ENCODE measurements at regions not wholly inside any gene's neighbourhood (a gene's known extent, or its start where the extent isn't known, plus 50 kb on each side); places are given as distances from the start of the nearest gene placed in this dataset.
"Not testable (repeated sequence)": the region's sequence is repeated elsewhere in the genome, so short reads cannot be mapped to it uniquely, and the experiment has no call there.

DNA sequence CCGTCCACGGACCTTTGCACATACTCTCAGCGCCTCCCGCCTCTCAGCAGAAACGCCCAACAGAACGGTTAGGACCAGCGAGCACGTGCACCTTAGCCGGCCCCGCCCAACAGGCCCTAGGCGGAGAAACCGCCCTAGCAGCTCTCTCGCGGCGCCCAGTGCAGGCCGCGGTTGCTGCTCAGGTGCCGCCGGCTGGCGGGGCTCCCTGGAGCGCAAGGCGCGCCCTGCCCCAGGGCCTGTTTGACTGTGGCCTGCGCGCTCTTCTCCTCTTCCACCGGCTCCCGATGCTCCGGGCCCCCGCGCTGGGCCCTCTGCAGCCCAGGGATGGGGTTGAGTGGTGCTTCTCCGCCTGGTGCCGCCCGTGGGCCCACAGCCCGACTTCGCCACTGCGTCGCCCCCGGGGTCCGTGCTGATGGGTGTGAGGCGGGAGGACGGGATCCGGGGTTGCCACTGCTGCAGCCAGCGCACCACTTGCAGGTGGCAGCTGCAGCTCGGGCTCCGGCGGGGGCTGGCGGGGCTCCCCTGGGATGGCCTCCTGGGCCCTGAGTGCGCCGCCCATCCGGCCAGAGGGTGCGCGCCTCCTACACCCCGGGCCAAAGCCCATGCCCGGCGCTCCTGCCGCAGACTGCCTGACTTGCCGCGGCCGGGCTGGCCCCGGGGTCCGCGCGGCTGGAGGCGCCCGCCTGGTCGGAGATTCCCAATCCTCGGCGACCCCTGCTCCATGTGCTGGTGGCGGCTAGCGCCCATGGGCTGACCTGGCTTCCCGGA lies 1889.4 kb upstream of the CDH9 start:
- DNase-seq (ENCODE audit: low spot score) = no peak

- DNase-seq (ENCODE audit: low spot score) = no peak
Measured at GRCh38 chr5:28926422-28926821, 1888.0 kb upstream of the CDH9 start.

- no peak for DNase-seq (ENCODE audit: low spot score)
Measured at GRCh38 chr5:28917631-28918030, 1879.2 kb upstream of the CDH9 start.

- DNase-seq (ENCODE audit: low spot score) = no peak
Measured at GRCh38 chr5:28914297-28914696, 1875.9 kb upstream of the CDH9 start.

DNA sequence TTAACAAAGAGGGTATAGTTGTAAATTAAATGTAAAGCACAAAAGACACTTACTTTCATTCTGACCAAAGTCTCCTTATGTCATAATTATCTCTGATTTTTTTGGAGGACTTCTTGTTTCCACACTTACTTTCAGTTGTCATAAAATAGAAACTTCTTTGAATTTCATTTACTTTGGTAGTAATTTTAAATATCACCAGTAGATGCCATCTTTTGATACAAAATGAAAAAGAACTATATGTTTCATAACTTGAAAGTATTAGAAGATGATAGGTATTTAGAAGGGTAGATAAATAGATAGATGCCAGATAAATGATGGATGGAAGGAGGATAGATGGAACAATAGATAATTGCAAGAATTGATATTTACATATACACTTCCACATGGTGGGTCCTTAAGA lies 1865.3 kb upstream of the CDH9 start:
- DNase-seq (ENCODE audit: low spot score) = no peak

DNA sequence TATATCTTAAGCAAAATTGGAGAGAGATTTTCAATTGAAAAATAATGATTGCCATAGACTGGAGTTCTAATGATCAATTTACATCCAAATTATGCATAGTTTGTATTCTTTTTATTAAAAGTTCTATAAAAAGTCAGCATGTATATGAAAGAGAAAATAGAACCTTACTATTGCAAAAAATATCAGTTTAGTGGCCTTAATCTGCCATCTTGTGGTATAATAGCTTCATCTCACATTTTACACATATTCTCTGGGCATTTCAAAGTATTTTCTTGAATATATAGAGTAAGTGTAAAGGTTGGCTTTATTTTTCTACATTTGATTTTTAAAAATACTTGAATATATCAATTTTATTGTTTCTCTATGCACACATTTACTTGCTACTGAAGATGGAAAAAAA lies 1858.6 kb upstream of the CDH9 start:
- DNase-seq (ENCODE audit: low spot score) = no peak

- no peak for DNase-seq (ENCODE audit: low spot score)
Measured at GRCh38 chr5:28880936-28881335, 1842.5 kb upstream of the CDH9 start.

- no peak for DNase-seq (ENCODE audit: low spot score)
Measured at GRCh38 chr5:28877050-28877449, 1838.7 kb upstream of the CDH9 start.

- DNase-seq (ENCODE audit: low spot score) = no peak
Measured at GRCh38 chr5:28864006-28864405, 1825.6 kb upstream of the CDH9 start.

DNA sequence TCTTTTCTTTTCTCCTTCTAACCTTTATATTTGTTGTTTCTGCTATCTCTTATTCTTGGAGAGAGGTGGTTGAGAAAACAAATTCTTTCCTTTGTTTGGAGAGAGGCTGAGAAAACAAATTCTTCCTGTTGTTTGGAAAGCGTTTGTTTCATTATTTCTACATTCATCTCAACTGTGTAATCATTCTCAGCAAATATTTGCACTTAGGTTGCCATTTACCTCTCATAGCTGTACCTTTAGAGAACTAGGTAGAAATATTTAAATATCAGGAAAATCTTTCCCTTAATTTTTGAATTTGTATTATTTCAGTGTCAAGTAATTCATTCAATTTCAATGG lies 1824.4 kb upstream of the CDH9 start:
- DNase-seq (ENCODE audit: low spot score) = no peak

GRCh38 chr5:28862137-28862859 lies 1823.9 kb upstream of the CDH9 start:
- DNase-seq (ENCODE audit: low spot score) = no peak

GRCh38 chr5:28855626-28856025 lies 1817.2 kb upstream of the CDH9 start:
- no peak for DNase-seq (ENCODE audit: low spot score)

DNA sequence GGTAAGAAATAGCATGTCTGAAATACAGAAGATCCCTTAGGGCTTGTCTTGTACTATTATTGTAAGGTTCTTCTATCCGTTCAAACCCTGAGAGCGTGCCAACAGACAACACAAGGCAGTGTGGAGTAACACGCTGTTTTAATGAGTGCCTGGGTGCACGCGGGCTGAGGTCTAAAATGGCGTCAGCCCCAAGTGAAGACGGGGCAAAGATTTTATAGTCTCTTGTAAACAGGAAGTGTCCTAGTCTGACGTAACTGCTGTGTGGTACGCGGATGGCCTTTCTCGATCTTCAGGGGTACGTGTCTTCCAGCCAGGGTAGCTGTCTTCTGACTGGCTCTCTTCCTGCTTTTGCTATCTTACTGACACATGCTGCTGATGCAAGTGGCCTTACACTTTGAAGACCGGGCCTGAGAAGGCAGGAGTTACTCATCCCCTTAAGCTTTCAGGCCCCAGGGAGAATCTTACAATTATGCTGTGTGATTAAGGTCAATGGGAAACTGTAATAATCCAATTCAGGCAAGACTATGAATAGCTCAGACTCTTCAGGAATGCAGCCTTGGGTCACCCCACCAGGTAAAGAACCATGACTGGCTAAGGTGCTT lies 1812.0 kb upstream of the CDH9 start:
- no peak for DNase-seq (ENCODE audit: low spot score)

DNA sequence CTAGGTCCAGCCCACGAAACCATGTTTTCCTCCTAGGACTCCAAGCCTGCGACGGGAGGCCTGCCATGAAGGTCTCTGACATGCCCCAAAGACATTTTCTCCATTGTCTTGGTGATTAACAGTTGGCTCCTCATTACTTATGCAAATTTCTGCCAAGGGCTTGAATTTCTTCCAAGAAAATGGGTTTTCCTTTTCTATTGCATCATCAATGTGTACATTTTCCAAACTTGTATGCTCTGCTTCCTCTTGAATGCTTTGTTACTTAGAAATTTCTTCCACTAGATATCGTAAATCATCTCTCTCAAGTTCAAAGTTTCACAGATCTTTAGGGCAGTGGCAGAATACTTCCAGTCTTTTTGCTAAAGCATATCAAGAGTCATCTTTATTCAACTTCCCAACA lies 1792.7 kb upstream of the CDH9 start:
- DNase-seq (ENCODE audit: low spot score) = no peak

- no peak for DNase-seq (ENCODE audit: low spot score)
Measured at GRCh38 chr5:28823231-28823630, 1784.8 kb upstream of the CDH9 start.

- no peak for DNase-seq (ENCODE audit: low spot score)
Measured at GRCh38 chr5:28822071-28822470, 1783.7 kb upstream of the CDH9 start.

- no peak for DNase-seq (ENCODE audit: low spot score)
Measured at GRCh38 chr5:28810751-28811136, 1772.4 kb upstream of the CDH9 start.

DNA sequence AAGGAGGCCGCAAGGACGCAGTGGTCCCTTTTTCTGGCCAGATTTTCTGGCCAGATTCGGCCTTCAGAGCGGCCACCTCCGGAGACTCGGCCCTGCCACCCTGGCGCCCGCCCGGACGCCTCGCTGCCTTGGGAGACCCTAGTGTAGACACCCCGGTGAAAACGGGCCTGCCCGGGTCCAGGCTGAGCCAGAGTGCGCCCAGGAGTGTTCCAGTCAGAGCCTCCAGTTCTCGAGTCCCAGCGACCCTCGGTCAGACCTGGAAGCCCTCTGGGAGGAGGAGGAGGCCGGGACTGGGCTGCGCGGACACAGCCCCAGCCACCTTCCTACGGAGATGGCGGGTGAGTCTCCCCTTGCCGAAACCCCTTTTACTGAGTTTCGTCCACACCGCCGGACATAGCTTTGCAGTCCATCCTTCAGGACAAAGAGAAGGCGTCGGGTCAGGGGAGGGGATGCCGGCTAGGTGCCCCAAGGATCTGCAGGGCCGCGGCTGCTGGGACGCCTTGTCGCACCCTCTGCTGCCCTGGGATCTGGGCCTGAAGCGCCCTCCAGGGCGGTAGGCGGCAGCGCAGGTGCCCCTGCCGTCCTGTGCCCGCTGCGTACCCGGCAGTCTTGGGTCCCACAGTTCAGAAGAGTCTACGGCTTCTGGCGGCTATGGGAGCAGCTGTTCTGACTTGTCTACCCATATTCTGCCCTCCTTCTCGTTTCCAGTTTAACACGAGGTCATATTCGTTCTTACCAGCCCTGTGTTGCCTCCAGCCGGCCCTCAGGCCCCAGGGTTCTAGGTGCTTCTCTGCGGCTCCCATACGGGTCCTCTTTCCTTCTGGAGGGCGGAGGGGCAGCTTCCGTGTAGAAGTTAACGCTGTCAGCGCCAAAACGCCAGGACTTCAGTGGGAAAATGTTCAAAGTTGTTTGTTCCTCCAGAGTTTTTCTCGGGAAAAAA lies 1771.7 kb upstream of the CDH9 start:
- peak; percentile 1 for DNase-seq (ENCODE audit: low spot score)

GRCh38 chr5:28808967-28809810 lies 1770.8 kb upstream of the CDH9 start:
- peak; percentile 2 for DNase-seq (ENCODE audit: low spot score)

DNA sequence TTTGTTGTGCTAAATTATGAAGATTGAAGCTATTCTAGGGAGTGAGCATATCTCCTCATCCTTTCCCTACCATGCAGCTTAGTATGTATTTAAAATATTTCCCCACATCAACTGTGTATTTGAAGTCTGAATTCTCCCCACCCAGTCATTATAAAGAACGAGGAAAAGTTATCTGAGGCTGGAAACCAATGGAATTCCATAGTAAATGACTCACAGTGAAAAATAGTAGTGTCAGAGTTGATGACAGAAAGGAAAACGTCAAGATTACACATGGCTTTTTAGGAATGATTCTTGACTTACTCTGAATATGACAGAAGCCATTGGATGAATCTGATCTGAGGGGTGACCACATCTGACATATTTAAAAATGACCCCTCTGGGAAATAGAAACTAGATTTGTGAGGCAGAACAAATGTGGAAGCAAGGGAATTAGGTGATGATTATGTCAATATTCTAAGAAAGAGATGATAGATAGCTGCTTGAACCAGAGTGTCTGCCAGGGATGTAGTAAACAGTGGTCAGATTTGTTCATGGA lies 1768.9 kb upstream of the CDH9 start:
- DNase-seq (ENCODE audit: low spot score) = no peak

- DNase-seq (ENCODE audit: low spot score) = not testable (repeated sequence)
Measured at GRCh38 chr5:28799035-28799434, 1760.6 kb upstream of the CDH9 start.
